GM12865 (cell line): ENCODE measurements at regions not wholly inside any gene's neighbourhood (a gene's known extent, or its start where the extent isn't known, plus 50 kb on each side); places are given as distances from the start of the nearest gene placed in this dataset.
A peak's percentile ranks its signal among the peaks of the same experiment; 100 is the strongest.

ENCODE experiments used
- DNase-seq: peaks from one replicate; pipeline ENCODE4 v3.0.0; 2010; ENCODE audit warnings: low read depth
- H3K4me3 ChIP-seq: 2 replicates; pipeline ENCODE4 v1.5.1; 2011; ENCODE audit warnings: mild to moderate bottlenecking, low read depth, low read length, control low read depth
- TF ChIP-seq, protein P1 (sequence below): IDR thresholded peaks from 2 replicates; pipeline ENCODE4 v1.5.1; 2011; ENCODE audit warnings: low read length, control low read depth, low read depth, inconsistent platforms; ENCODE audit not compliant: insufficient read depth; ENCODE audit errors: missing control alignments

DNA sequence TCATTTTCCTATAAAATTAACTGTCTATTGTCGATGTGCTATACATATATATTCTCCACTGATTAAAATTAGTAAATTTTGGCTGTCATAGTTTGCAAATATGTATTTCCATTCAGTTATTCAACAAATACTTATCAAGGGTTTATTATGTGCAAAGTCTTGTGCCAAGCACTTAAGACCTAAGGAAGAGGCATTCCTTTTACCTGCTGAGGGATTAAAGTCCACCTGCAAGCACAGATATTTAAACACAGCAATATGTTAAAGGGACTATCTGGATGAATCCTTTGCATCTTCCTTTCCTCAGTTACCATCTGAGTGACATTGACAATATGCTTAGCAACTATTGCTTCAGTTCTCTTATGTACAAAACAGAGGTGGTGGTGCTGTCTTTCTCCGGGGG lies 89.3 kb downstream of the LIG4 start:
- TF ChIP-seq, protein P1, sequence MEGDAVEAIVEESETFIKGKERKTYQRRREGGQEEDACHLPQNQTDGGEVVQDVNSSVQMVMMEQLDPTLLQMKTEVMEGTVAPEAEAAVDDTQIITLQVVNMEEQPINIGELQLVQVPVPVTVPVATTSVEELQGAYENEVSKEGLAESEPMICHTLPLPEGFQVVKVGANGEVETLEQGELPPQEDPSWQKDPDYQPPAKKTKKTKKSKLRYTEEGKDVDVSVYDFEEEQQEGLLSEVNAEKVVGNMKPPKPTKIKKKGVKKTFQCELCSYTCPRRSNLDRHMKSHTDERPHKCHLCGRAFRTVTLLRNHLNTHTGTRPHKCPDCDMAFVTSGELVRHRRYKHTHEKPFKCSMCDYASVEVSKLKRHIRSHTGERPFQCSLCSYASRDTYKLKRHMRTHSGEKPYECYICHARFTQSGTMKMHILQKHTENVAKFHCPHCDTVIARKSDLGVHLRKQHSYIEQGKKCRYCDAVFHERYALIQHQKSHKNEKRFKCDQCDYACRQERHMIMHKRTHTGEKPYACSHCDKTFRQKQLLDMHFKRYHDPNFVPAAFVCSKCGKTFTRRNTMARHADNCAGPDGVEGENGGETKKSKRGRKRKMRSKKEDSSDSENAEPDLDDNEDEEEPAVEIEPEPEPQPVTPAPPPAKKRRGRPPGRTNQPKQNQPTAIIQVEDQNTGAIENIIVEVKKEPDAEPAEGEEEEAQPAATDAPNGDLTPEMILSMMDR, result no peak
- no peak for DNase-seq
- H3K4me3 ChIP-seq, result no peak overlapping the region

DNA sequence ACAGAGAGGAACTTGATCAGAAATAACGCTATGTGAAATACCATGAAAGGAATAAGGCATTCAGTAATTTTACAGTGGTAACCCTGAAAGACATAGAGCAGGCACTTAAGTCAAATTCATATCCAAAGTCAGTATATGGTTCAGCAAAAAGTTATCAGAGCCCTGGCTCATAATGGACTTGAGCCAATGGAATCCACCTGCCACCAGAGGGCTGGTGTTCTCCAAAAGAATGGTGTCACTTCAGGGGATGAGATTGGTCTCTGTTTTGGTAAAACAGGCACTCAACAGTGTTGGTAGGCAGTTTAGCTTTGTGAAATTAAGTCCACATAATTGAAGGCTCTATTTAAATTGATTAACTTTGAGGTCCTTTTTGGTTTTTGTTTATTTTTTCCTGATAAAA lies 93.9 kb downstream of the LIG4 start:
- TF ChIP-seq, protein P1, result no peak
- no peak for DNase-seq
- H3K4me3 ChIP-seq, result no peak overlapping the region

DNA sequence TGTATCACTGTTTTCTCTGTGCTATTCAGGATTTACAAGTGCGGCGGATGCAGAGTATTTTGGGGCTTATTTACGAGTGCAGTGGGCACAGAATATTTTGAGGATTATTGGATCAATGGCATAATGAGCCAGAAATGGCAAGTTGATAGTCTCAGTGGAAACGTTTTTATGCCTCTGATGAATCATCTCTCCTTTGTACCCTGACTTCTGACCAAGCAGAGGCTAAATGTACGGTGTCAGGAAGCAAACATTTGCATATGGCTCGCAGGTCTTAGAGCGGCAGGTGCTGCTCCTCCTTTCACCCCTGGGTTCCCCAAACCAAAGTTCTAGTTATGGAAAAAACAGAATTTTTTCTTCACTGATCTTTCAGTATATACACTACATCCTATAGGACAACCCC lies 94.5 kb downstream of the LIG4 start:
- H3K4me3 ChIP-seq, result no peak overlapping the region
- TF ChIP-seq, protein P1, result no peak
- no peak for DNase-seq

DNA sequence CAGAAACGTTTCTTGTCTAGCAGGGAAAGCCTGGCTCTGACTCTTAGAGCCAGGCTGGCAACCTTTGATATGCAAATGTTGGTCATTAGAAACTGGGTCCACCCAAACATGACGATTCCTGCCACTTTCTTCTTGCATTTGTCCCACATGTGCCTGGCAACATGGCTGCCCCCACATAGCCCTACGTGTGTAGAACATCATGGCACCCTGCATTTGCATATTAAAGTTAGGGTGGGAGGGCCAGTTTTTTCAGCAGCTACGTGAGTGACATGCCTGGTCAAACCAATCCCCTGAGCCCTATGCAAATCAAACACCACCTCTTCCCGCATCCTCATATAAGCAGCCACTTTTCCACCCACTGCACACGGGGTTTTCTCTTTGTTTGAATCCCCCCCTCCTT lies 95.0 kb downstream of the LIG4 start:
- no peak overlapping the region for H3K4me3 ChIP-seq
- TF ChIP-seq, protein P1, result no peak
- peak; percentile 1 for DNase-seq

DNA sequence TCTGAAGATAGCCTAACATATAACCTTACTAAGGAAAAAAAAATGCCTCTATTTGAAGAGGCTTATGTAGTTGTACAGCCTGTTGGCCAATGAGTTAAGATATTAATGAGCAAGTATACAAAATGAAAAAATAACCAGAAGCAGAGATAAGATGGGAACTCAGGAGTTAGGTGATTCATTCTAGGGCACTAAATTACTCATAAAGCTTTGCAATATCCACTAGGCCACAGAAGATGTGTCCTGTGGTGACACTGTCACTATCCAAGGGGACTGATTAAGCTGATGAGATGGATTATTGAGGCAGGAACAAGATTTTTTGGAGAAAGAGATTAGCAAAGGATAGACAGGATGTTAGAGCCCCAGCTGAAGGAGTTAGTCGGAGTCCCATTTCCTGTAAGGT lies 99.6 kb downstream of the LIG4 start:
- no peak overlapping the region for H3K4me3 ChIP-seq
- DNase-seq, result no peak
- TF ChIP-seq, protein P1, result no peak

DNA sequence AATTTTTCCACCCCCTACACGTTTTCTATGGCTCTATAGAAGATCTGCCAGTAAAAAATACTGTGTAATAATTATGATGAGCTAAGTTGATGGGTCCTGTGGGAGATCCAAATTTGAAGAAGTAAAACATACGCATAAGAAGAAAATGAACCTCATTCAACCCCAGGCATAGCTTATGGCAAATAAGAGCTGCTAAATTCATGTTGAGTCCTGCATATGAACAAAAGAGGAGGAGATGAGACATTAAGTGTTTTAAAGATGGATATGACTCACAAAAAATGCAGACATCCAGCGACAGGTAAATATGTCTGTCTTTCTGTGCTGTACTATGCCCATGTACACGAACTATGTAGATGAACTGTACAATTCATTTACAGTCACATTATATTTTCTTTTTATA lies 101.9 kb downstream of the LIG4 start:
- DNase-seq, result no peak
- H3K4me3 ChIP-seq, result no peak overlapping the region
- TF ChIP-seq, protein P1, result no peak

DNA sequence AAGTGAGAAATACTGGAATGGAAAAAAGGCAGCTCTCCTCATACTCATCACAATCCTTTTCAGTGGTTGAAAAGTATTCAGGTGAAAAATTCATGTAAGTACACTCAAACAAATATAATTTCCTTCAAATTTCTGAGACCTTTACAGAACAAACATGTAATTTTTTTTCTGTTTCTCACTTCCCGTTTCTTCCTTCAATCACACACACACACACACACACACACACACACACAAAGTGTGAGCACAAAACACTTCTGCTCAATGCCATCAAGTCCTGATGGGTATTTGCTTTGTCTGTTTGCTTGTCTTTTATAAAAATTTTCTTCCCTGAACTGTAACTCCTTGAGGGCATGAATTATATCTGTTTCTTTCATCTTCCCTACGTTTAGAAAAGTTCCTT lies 110.6 kb downstream of the LIG4 start:
- TF ChIP-seq, protein P1, result no peak
- no peak for DNase-seq
- no peak overlapping the region for H3K4me3 ChIP-seq
